NT2/D1 (cell line): ENCODE measurements at regions not wholly inside any gene's neighbourhood (a gene's known extent, or its start where the extent isn't known, plus 50 kb on each side); places are given as distances from the start of the nearest gene placed in this dataset.

Source experiments
- SUZ12 ChIP-seq: IDR thresholded peaks from 2 replicates; pipeline ENCODE4 v1.6.1; 2011; ENCODE audit not compliant: insufficient read length, insufficient read depth; ENCODE audit errors: extremely low read depth
- YY1 ChIP-seq: IDR thresholded peaks from 2 replicates; pipeline ENCODE4 v1.6.1; 2011; ENCODE audit not compliant: insufficient read length, insufficient read depth
- ZNF274 ChIP-seq: IDR thresholded peaks from 2 replicates; pipeline ENCODE4 v1.6.1; 2011; ENCODE audit warnings: mild to moderate bottlenecking, low read depth, low read length

- no peak for TF ChIP-seq YY1
- no peak for TF ChIP-seq ZNF274
- TF ChIP-seq SUZ12, result no peak
Measured at GRCh38 chr12:60027266-60027665, 431.4 kb downstream of the SLC16A7 start.
